Stimulated activated naive CD4-positive, alpha-beta T cell treated with Interleukin-2 at 50 U/mL for 16 hours (primary cell): ENCODE measurements at regions not wholly inside any gene's neighbourhood (a gene's known extent, or its start where the extent isn't known, plus 50 kb on each side); places are given as distances from the start of the nearest gene placed in this dataset.
"Not testable (repeated sequence)": the region's sequence is repeated elsewhere in the genome, so short reads cannot be mapped to it uniquely, and the experiment has no call there.

Experiments
- DNase-seq: peaks from one replicate; lab custom pipeline; 2025; lab: John Stamatoyannopoulos, UW

GRCh38 chr7:65744406-65744805 lies 128.5 kb upstream of the VKORC1L1 start:
- DNase-seq, result no peak

DNA sequence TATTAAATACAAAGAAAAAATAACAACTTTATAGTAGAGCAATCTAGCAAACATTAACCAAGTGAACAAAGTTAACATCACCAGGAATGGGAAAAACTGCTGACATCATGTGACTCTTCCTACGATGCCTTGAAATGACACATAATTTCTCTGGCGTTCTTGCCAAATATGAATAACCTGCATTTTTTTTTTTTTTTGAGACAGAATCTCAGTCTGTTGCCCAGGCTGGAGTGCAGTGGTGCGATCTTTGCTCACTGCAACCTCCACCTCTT lies 126.5 kb upstream of the VKORC1L1 start:
- no peak for DNase-seq

GRCh38 chr7:65749039-65749438 lies 123.8 kb upstream of the VKORC1L1 start:
- DNase-seq, result no peak

GRCh38 chr7:65749518-65749917 lies 123.4 kb upstream of the VKORC1L1 start:
- no peak for DNase-seq

DNA sequence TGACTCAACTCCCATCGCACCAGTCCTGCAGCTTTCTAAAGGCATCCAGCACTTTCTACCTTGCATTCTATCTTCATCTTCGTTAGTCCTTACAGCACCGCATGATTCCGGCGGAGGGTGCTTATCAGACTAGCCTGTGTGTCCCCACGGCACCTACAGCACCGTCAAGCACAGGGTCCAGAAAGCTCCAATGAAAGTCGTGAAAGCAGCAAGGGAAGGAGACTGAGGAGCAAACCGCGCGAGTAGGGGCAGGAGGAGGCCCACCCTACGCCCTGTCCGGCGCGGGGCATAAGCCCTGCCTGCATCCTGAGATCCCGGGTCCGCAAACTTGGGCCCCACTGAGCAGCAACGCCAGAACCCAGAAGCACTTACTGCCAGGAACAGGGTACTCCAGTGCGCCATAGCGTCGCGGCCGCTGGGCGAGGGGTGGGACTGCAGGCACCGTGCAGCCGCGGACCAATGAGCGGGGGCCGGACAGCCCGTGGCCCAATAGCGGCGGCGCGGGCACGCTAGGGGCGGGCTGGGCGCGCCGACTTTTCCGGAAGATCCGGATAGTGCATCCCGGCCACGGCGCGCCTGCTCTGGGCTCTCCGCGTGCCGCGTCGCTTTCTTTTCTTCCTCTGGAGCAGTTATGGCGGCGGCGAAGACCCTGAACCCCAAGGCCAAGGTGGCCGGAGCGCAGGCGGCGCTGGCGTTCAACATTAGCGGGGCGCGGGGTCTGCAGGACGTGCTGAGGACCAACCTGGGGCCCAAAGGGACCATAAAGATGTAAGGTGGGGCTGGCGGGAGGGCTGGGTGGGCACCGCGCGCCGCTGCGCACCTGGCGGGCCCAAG lies 122.1 kb upstream of the VKORC1L1 start:
- peak; percentile 86 for DNase-seq

- DNase-seq, result not testable (repeated sequence)
These were observed 118.8 kb upstream of the VKORC1L1 start for GRCh38 chr7:65754070-65754469.

DNA sequence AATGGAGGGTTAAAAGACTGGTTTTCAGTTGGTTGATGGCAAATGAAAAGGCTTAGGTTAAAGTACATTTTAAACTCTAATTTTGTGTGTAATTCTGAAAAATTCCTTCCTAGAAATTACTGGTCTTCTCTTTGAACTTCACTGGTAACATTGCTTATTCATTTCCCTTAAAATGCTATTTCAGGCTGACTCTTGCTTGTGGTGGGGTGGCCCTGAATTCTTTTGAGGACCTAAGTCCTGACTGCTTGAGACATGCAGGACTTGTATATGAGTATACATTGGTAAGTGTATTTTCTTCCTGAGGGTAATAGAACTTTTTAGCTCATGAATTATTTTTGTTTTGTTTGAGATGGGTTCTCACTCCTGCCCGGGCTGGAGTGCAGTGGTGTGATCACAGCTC lies 113.9 kb upstream of the VKORC1L1 start:
- DNase-seq, result not testable (repeated sequence)

- not testable (repeated sequence) for DNase-seq
These were observed 110.2 kb upstream of the VKORC1L1 start for GRCh38 chr7:65762712-65763111.

- not testable (repeated sequence) for DNase-seq
These were observed 109.8 kb upstream of the VKORC1L1 start for GRCh38 chr7:65763114-65763513.

GRCh38 chr7:65770473-65771225 lies 102.2 kb upstream of the VKORC1L1 start:
- peak; percentile 88 for DNase-seq

- DNase-seq, result not testable (repeated sequence)
These were observed 101.7 kb upstream of the VKORC1L1 start for GRCh38 chr7:65771226-65771569.

- not testable (repeated sequence) for DNase-seq
These were observed 96.2 kb upstream of the VKORC1L1 start for GRCh38 chr7:65776677-65777076.

- DNase-seq, result not testable (repeated sequence)
These were observed 82.9 kb upstream of the VKORC1L1 start for GRCh38 chr7:65789943-65790342.

- DNase-seq, result not testable (repeated sequence)
These were observed 81.1 kb upstream of the VKORC1L1 start for GRCh38 chr7:65791788-65792187.

- not testable (repeated sequence) for DNase-seq
These were observed 80.1 kb upstream of the VKORC1L1 start for GRCh38 chr7:65792726-65793125.

DNA sequence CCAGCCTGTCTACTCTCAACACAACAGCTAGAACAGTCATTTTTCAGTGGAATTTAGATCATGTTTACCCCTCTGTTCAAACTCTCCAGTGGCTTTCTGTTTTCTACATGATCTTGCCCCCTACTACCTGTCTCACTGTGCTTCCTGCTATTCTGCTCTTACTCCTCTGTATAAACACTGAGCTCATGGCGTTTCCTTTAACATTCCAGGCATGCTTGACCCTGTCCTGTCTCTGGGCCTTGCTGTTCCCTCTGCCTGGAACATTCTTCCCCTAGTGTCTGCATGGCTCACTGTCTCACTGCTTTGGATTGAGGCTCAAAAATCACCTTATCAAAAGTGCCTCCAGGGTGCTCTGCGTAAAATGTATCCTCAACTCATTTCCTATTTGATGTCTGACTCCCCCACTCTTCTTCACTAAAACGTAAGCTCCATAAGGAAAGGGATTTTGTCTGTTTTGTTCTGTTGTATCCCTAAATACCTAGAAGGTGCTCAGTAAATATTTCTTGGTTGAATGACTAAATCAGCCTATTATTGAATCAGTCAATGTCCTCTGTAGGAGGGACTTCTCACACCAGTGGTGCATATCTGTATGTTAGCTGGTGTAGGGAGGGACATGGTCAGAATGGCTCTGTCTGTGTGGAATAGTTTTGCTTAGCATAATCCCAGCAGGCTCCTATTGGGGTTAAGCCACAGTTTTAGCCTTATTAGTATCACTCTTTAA lies 78.0 kb upstream of the VKORC1L1 start:
- not testable (repeated sequence) for DNase-seq

DNA sequence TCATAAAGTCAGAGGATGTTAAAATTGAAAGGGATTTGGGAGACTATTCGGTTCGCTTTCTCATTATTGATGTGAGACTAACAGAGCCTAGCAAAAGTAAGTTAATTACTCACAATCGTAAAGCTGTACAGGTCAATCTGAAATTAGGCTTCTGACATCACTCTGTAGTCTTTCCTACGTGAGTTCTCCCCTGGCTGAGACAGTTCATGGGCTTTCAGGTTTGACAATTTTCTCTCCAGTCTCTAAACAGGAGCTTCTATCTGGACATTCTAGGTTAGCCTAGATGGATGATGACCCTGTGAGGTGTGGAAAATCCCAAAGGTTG lies 77.5 kb upstream of the VKORC1L1 start:
- DNase-seq, result not testable (repeated sequence)

DNA sequence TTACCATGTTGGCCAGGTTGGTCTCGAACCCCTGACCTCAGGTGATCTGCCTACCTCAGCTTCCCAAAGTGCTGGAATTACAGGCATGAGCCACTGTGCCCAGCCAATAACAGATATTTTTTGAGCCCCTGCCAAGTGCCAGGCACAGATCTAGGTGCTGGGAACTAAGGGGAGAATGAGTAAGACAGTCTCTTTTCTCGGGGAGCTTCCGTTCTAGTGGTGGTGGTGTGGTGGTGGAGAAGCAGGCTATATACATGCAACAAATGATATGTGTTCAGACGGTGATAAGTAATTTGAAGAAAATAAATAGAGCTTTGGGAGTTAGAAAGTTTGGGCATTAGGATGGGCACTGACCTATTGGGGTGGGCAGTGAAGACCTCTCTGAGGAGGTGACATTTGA lies 76.7 kb upstream of the VKORC1L1 start:
- no peak for DNase-seq

DNA sequence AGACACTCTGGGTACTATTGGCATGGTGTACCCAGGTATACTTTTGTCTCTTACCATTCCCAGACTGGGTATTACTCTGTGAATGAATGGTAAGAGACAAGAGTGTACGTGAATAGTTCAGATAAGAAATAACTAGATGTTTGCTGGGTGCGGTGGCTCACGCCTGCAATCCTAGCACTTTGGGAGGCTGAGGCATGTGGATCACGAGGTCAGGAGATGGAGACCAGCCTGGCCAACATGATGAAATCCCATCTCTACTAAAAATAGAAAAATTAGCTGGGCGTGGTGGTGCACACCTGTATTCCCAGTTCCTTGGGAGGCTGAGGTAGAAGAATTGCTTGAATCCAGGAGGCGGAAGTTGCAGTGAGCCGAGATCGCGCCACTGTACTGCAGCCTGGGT lies 75.8 kb upstream of the VKORC1L1 start:
- not testable (repeated sequence) for DNase-seq

DNA sequence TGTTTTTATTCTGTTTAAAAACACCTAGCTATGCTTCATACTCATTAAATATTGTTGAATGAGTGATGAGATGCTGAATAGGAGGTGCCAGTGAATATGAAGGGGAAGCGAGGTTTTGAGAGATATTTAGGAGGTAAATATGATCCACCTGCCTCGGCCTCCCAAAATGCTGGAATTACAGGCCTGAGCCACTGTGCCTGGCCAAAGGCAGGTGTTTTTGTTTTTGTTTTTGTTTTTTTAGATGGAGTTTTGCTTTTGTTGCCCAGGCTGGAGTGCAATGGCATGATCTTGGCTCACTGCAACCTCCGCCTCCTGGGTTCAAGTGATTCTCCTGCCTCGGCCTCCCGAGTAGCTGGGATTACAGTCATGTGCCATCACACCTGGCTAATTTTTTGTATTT lies 75.3 kb upstream of the VKORC1L1 start:
- not testable (repeated sequence) for DNase-seq

GRCh38 chr7:65798111-65799075 lies 74.5 kb upstream of the VKORC1L1 start:
- DNase-seq, result no peak

DNA sequence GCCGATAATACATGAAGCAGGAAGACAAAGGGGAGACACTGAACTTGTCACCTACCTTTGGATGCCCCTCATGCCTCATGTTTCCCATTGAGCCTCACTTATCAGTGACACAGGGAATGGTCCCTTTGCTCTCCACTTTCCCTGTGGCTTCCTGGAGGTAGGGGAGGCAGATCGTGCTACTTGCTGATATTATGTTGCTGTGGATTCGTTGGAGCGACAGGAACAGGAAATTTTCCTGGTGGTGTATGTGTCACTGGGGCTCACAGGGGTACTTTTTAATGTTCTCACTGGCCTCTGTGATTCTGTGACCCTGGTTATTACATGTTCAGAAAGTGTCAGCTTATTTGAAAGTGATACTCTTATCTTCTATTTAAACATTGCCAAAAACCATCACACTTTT lies 72.7 kb upstream of the VKORC1L1 start:
- not testable (repeated sequence) for DNase-seq
